HepG2 (cell line): ENCODE measurements at regions not wholly inside any gene's neighbourhood (a gene's known extent, or its start where the extent isn't known, plus 50 kb on each side); places are given as distances from the start of the nearest gene placed in this dataset.

ENCODE experiments used
- CEBPB ChIP-seq: IDR thresholded peaks from 2 replicates; pipeline ENCODE4 v1.6.1; 2011; ENCODE audit warnings: low read depth, low read length, improper control_type of control experiment, borderline replicate concordance
- EZH2 ChIP-seq: conservative IDR thresholded peaks from 2 replicates; pipeline ENCODE4 v1.6.1; 2012; ENCODE audit warnings: mild to moderate bottlenecking, low read depth, low read length, moderate library complexity
- SOX13 ChIP-seq, 3 experiments: fragments of 450-650 bp in 1 of 3; sonication (generic) in 1 of 3; formaldehyde crosslinking in 1 of 3; IDR thresholded peaks in 2 of 3; conservative IDR thresholded peaks in 1 of 3; 2 replicates each; pipeline versions ENCODE4 v1.5.0 to v1.6.1; 2016 to 2020; ENCODE audit warnings: antibody characterized with exemption in 1 of 3, mild to moderate bottlenecking in 1 of 3, missing compliant biosample characterization in 1 of 3, missing genetic modification reagents in 1 of 3, moderate library complexity in 1 of 3
- TF ChIP-seq, protein P1 (sequence below): sonication (generic); formaldehyde crosslinking; conservative IDR thresholded peaks from 2 replicates; pipeline ENCODE4 v1.4.0; 2020; ENCODE audit warnings: mild to moderate bottlenecking, missing genetic modification reagents, moderate library complexity

DNA sequence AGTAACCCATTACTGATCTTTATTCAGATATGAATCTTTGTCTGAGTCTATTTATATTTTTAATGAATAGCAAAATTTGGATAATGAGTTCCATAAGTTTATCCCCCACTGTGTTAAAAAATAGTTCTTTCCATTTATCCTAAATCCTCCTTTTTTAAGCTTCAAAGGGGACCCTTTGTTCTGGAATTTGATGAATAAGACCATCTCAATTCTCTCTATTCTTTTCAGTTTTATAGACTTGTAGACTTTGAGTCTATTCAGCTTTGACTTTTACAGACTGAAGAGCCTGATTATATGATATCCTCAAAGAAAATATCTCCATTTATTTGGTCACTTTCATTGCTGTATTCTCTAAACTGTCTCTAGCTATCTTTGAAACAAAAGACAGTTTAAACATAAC, 2146.1 kb upstream of the CELF4 start:
- TF ChIP-seq SOX13 (IDR thresholded peaks at IDR 0.05): no peak
- TF ChIP-seq SOX13 (CRISPR knock-in tag; conservative IDR thresholded peaks at IDR 0.05 in 1 of 2, IDR thresholded peaks at IDR 0.05 in 1 of 2): no peak
- TF ChIP-seq, protein P1, sequence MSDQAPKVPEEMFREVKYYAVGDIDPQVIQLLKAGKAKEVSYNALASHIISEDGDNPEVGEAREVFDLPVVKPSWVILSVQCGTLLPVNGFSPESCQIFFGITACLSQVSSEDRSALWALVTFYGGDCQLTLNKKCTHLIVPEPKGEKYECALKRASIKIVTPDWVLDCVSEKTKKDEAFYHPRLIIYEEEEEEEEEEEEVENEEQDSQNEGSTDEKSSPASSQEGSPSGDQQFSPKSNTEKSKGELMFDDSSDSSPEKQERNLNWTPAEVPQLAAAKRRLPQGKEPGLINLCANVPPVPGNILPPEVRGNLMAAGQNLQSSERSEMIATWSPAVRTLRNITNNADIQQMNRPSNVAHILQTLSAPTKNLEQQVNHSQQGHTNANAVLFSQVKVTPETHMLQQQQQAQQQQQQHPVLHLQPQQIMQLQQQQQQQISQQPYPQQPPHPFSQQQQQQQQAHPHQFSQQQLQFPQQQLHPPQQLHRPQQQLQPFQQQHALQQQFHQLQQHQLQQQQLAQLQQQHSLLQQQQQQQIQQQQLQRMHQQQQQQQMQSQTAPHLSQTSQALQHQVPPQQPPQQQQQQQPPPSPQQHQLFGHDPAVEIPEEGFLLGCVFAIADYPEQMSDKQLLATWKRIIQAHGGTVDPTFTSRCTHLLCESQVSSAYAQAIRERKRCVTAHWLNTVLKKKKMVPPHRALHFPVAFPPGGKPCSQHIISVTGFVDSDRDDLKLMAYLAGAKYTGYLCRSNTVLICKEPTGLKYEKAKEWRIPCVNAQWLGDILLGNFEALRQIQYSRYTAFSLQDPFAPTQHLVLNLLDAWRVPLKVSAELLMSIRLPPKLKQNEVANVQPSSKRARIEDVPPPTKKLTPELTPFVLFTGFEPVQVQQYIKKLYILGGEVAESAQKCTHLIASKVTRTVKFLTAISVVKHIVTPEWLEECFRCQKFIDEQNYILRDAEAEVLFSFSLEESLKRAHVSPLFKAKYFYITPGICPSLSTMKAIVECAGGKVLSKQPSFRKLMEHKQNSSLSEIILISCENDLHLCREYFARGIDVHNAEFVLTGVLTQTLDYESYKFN (CRISPR knock-in tag): no peak
- no peak for TF ChIP-seq EZH2
- no peak for TF ChIP-seq CEBPB
